Lower leg skin (tissue), 3 donors: ENCODE measurements at regions not wholly inside any gene's neighbourhood (a gene's known extent, or its start where the extent isn't known, plus 50 kb on each side); places are given as distances from the start of the nearest gene placed in this dataset.

Source experiments
- CTCF ChIP-seq, 3 donors: fragments of 450-650 bp; IDR thresholded peaks; one replicate each; pipeline ENCODE4 v1.5.1; 2016; ENCODE audit warnings: antibody characterized with exemption in 3 of 3, mild to moderate bottlenecking in 3 of 3, moderate library complexity in 2 of 3
- POLR2A ChIP-seq, 2 donors: fragments of 450-650 bp; IDR thresholded peaks; one replicate each; pipeline ENCODE4 v1.6.1; 2016 to 2017; ENCODE audit warnings: antibody characterized with exemption in 2 of 2, mild to moderate bottlenecking in 1 of 2, moderate library complexity in 1 of 2

DNA sequence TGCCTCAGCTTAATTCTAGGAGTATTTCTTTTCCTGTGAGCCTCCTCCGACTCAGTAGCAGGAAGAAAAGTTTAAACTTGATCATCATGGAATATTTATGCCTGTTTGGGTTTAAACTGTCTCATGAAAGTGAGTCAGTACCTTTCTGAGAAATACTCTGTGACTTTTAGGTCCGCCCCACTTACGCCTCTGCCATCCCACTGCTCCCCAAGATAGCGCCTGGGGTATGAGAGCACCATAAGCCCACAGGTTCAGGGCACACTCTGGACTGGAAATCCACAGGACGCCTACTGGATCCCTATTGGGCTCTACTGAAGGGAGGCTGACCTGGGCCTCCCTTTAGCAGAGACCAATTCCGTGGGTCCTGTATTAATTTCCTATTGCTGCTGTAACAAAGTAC, 175.8 kb upstream of the CDH20 start:
- no peak for TF ChIP-seq CTCF (IDR thresholded peaks at IDR 0.05)
- no peak for TF ChIP-seq POLR2A (IDR thresholded peaks at IDR 0.05)
